ENCODE measurements at regions not wholly inside any gene's neighbourhood (a gene's known extent, or its start where the extent isn't known, plus 50 kb on each side); places are given as distances from the start of the nearest gene placed in this dataset.

GRCh38 chr4:141301216-141301615 is 80.5 kb downstream of the ZNF330 start:
- no peak overlapping the region for H4K8ac ChIP-seq (ENCODE audit: extremely low read depth, insufficient read depth, low read length)
- no peak overlapping the region for H2BK20ac ChIP-seq (ENCODE audit: low read length)
- no peak overlapping the region for H3K4me2 ChIP-seq (ENCODE audit: insufficient read depth in 1 of 2, low read depth in 2 of 2, low read length in 2 of 2)
- no peak overlapping the region for H2BK15ac ChIP-seq (ENCODE audit: low read length)
- no peak overlapping the region for H2BK12ac ChIP-seq (ENCODE audit: low read depth, low read length)
- H3K4me3 ChIP-seq (ENCODE audit: extremely low read depth in 1 of 4, insufficient read depth in 2 of 4, low read depth in 3 of 4, low read length in 4 of 4), result no peak overlapping the region
- POLR2A ChIA-PET (ENCODE audit: partially characterized antibody), result no interaction called here
- WGBS, 2 experiments (ENCODE audit: extremely low coverage in 1 of 2, insufficient coverage in 1 of 2, insufficient read length in 1 of 2, insufficient replicate concordance in 2 of 2, low coverage in 1 of 2, low lambda C conversion rate in 2 of 2, missing lambda C conversion rate in 1 of 2), result 88% methylated on average over 2 of the region's 2 CpGs; no CpG with 5 or more reads in 1 of the 2 experiments
- H3K56ac ChIP-seq (replicated peaks; ENCODE audit: insufficient read length, low read depth, low read length), result no peak overlapping the region
- H3K18ac ChIP-seq (ENCODE audit: extremely low read depth, low read length), result no peak overlapping the region
- no peak overlapping the region for H3K23ac ChIP-seq (ENCODE audit: insufficient read length)
- CTCF ChIA-PET (ENCODE audit: partially characterized antibody), result interaction anchor here (0.6 to 1.1 kb wide), 6 partner anchors 9 to 410 kb away, joined by 3 to 5 read pairs (median 3); no protein-coding TSS in a partner anchor
- H4K91ac ChIP-seq (replicated peaks; ENCODE audit: insufficient read length, low read length), result no peak overlapping the region
- no peak overlapping the region for H2AK5ac ChIP-seq (ENCODE audit: low read depth, low read length)
- no peaks in the 10 kb centered on the region for H3K23me2 ChIP-seq (ENCODE audit: low read depth, low read length)
- H4K20me1 ChIP-seq (replicated peaks in 1 of 2; ENCODE audit: control insufficient read depth in 1 of 2, insufficient read depth in 2 of 2, low read length in 2 of 2), result no peaks in the 10 kb centered on the region
- H3K9me3 ChIP-seq (ENCODE audit: insufficient read depth in 2 of 2, low read depth in 1 of 2, low read length in 1 of 2), result no peaks in the 10 kb centered on the region
- no peaks in the 10 kb centered on the region for H3K36me3 ChIP-seq (ENCODE audit: control insufficient read depth in 2 of 4, insufficient read depth in 4 of 4, low read length in 3 of 4)
- DNase-seq (ENCODE audit: low read depth in 1 of 2, low spot score in 2 of 2), result no peak
- no peaks in the 10 kb centered on the region for H3K79me1 ChIP-seq (ENCODE audit: low read depth, low read length)
- TF ChIP-seq KDM5A (IDR thresholded peaks at IDR 0.05; ENCODE audit: low read length) (no peak), KDM1A (IDR thresholded peaks at IDR 0.05; ENCODE audit: borderline replicate concordance, low read length) (no peak), ASH2L (IDR thresholded peaks at IDR 0.05; ENCODE audit: low read length) (no peak), CEBPB (IDR thresholded peaks at IDR 0.05; ENCODE audit: low read depth, low read length) (no peak), CTBP2 (IDR thresholded peaks at IDR 0.05; ENCODE audit: borderline replicate concordance, insufficient read depth, insufficient read length, low read length) (no peak), CBX8 (IDR thresholded peaks at IDR 0.05; ENCODE audit: borderline replicate concordance, low read depth, low read length) (no peak), SP1 (IDR thresholded peaks at IDR 0.05; ENCODE audit: low read depth, low read length) (no peak)
- no peak overlapping the region for H2AFZ ChIP-seq (ENCODE audit: low read length)
- no peak overlapping the region for H4K5ac ChIP-seq (ENCODE audit: insufficient read length, low read depth, low read length)
- no peaks in the 10 kb centered on the region for H3K27me3 ChIP-seq (replicated peaks in 1 of 4; ENCODE audit: control insufficient read depth in 3 of 4, extremely low read depth in 1 of 4, insufficient read depth in 3 of 4, low read length in 3 of 4)
- no peak overlapping the region for H3K9ac ChIP-seq (replicated peaks in 1 of 4; ENCODE audit: extremely low read depth in 1 of 4, low read depth in 3 of 4, low read length in 3 of 4)
- H3K4me1 ChIP-seq (replicated peaks in 1 of 4; ENCODE audit: control insufficient read depth in 3 of 4, insufficient read depth in 4 of 4, low read length in 3 of 4), result no peaks in the 10 kb centered on the region
- no peak overlapping the region for H2BK5ac ChIP-seq (ENCODE audit: low read depth, low read length)
- H3K27ac ChIP-seq (ENCODE audit: low read depth, low read length), result no peak overlapping the region
- no peak overlapping the region for H3K4ac ChIP-seq (replicated peaks; ENCODE audit: insufficient read length, low read depth, low read length)
- no peak overlapping the region for H2BK120ac ChIP-seq (replicated peaks; ENCODE audit: low read depth, low read length)
- no peak for FAIRE-seq
- H3K79me2 ChIP-seq (ENCODE audit: control insufficient read depth in 1 of 2, insufficient read depth in 2 of 2, low read length in 2 of 2), result no peaks in the 10 kb centered on the region
- no peak overlapping the region for H3K14ac ChIP-seq (ENCODE audit: insufficient read length)

All from H1 (cell line).